PC-3 (cell line): ENCODE measurements at regions not wholly inside any gene's neighbourhood (a gene's known extent, or its start where the extent isn't known, plus 50 kb on each side); places are given as distances from the start of the nearest gene placed in this dataset.

Source experiments
- EZH2 ChIP-seq: fragments of 300-600 bp; sonication (generic); IDR thresholded peaks from one replicate; pipeline ENCODE4 v1.6.1; 2017; ENCODE audit warnings: antibody characterized with exemption, mild to moderate bottlenecking, low read length; ENCODE audit not compliant: unreplicated experiment
- EZH2phosphoT487 ChIP-seq: fragments of 300-600 bp; sonication (generic); IDR thresholded peaks from 2 replicates; pipeline ENCODE4 v1.6.1; 2018; ENCODE audit warnings: mild to moderate bottlenecking, antibody characterized with exemption, low read length, borderline replicate concordance
- TF ChIP-seq, protein P1 (sequence below): fragments of 300-600 bp; sonication (generic); conservative IDR thresholded peaks from 2 replicates; pipeline ENCODE4 v1.5.1; 2017; ENCODE audit warnings: antibody characterized with exemption, low read depth, mild to moderate bottlenecking, low read length

DNA sequence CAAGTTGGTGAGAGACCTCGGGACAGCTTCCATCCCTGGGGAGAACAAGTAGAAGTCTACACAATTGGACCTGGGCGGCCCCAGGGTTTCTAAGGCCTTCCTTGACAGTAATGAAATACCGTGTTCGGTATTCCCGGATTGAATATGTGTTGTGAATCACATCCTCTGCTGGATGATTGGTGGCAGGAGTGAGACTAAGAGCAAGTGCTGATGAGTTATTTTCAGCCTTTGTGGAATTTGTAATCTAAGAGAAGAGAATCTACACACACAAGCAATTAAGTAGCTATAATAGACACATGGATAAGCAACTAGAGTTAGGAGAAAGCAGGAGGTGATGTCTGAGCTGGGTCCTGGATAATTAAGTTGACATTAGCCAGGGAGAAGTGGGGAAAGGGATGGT, 64.8 kb upstream of the VWC2 start:
- TF ChIP-seq, protein P1, sequence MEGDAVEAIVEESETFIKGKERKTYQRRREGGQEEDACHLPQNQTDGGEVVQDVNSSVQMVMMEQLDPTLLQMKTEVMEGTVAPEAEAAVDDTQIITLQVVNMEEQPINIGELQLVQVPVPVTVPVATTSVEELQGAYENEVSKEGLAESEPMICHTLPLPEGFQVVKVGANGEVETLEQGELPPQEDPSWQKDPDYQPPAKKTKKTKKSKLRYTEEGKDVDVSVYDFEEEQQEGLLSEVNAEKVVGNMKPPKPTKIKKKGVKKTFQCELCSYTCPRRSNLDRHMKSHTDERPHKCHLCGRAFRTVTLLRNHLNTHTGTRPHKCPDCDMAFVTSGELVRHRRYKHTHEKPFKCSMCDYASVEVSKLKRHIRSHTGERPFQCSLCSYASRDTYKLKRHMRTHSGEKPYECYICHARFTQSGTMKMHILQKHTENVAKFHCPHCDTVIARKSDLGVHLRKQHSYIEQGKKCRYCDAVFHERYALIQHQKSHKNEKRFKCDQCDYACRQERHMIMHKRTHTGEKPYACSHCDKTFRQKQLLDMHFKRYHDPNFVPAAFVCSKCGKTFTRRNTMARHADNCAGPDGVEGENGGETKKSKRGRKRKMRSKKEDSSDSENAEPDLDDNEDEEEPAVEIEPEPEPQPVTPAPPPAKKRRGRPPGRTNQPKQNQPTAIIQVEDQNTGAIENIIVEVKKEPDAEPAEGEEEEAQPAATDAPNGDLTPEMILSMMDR = no peak
- TF ChIP-seq EZH2 = no peak
- TF ChIP-seq EZH2phosphoT487 = no peak
